NCI-H1694 treated with DMSO at 0.1 percent for 48 hours (cell line): ENCODE measurements at regions not wholly inside any gene's neighbourhood (a gene's known extent, or its start where the extent isn't known, plus 50 kb on each side); places are given as distances from the start of the nearest gene placed in this dataset.

Experiments used
- DNase-seq: peaks from one replicate; lab custom pipeline; 2025; lab: John Stamatoyannopoulos, UW

- DNase-seq, result no peak
These were observed 58.1 kb upstream of the STUM start for GRCh38 chr1:226490426-226490809.

GRCh38 chr1:226491093-226491850 is 57.3 kb upstream of the STUM start:
- no peak for DNase-seq

- DNase-seq, result no peak
These were observed 56.0 kb upstream of the STUM start for GRCh38 chr1:226492426-226493137.

GRCh38 chr1:226494092-226494609 is 54.4 kb upstream of the STUM start:
- no peak for DNase-seq

GRCh38 chr1:226495716-226496115 is 52.8 kb upstream of the STUM start:
- no peak for DNase-seq

- DNase-seq, result no peak
These were observed 52.0 kb upstream of the STUM start for GRCh38 chr1:226496453-226497015.

GRCh38 chr1:226497276-226497833 is 51.2 kb upstream of the STUM start:
- no peak for DNase-seq

- no peak for DNase-seq
These were observed 50.4 kb upstream of the STUM start for GRCh38 chr1:226497991-226498639.

- no peak for DNase-seq
These were observed 49.9 kb upstream of the STUM start for GRCh38 chr1:226498640-226499008.
